ENCODE measurements at regions not wholly inside any gene's neighbourhood (a gene's known extent, or its start where the extent isn't known, plus 50 kb on each side); places are given as distances from the start of the nearest gene placed in this dataset.

- H3K9me3 ChIP-seq (ENCODE audit: low read length): no peaks in the 10 kb centered on the region
- POLR2A ChIA-PET (ENCODE audit: unreplicated experiment): no interaction called here
- no peak overlapping the region for H3K9ac ChIP-seq (ENCODE audit: low read length)
- no peaks in the 10 kb centered on the region for H3F3A ChIP-seq (ENCODE audit: low read length, unreplicated experiment)
- no peak overlapping the region for H3K27ac ChIP-seq (ENCODE audit: low read length)
- H3K4me2 ChIP-seq (ENCODE audit: low read length): no peak overlapping the region
- no peaks in the 10 kb centered on the region for H3K4me1 ChIP-seq (ENCODE audit: insufficient read depth, low read length)
- no peak overlapping the region for H2AFZ ChIP-seq (ENCODE audit: low read length)
- ATAC-seq (no peak), DNase-seq (peak; percentile 15)
- H3K4me3 ChIP-seq (ENCODE audit: low read length): no peak overlapping the region
- H3K36me3 ChIP-seq (ENCODE audit: low read depth, low read length): no peaks in the 10 kb centered on the region
- BruUV-seq (replicated peaks): no TSS peak
- CTCF ChIA-PET: no interaction called here
- H4K20me1 ChIP-seq (ENCODE audit: low read length): no peaks in the 10 kb centered on the region
- H3K9me2 ChIP-seq (replicated peaks; ENCODE audit: low read length): no peaks in the 10 kb centered on the region
- peak; percentile 48 for TF ChIP-seq CTCF (conservative IDR thresholded peaks at IDR 0.05; ENCODE audit: low read depth, low read length)
- no peak for TF ChIP-seq EZH2phosphoT487 (IDR thresholded peaks at IDR 0.05; ENCODE audit: borderline replicate concordance, low read length)
- intact Hi-C loops (cut with micrococcal nuclease): loop anchor here (5.0 to 10.0 kb wide), 2 partner anchors 48 to 69 kb away; no protein-coding TSS in a partner anchor
- no peaks in the 10 kb centered on the region for H3K79me2 ChIP-seq (ENCODE audit: low read length)
- no peaks in the 10 kb centered on the region for H3K27me3 ChIP-seq (ENCODE audit: low read length)
These were observed 55.1 kb upstream of the GJA5 start for GRCh38 chr1:147815503-147815902.

GRCh38 chr1:147820761-147821297, 60.4 kb upstream of the GJA5 start:
- Histone ChIP-seq H3K9me3 (ENCODE audit: low read length) (no peaks in the 10 kb centered on the region), H3K79me2 (ENCODE audit: low read length) (no peaks in the 10 kb centered on the region), H3K27me3 (ENCODE audit: low read length) (no peaks in the 10 kb centered on the region), H4K20me1 (ENCODE audit: low read length) (no peaks in the 10 kb centered on the region), H3K4me2 (ENCODE audit: low read length) (no peak overlapping the region), H3F3A (ENCODE audit: low read length, unreplicated experiment) (no peaks in the 10 kb centered on the region), H3K9me2 (replicated peaks; ENCODE audit: low read length) (no peaks in the 10 kb centered on the region), H3K4me1 (ENCODE audit: insufficient read depth, low read length) (peaks cover 7% of the 10 kb centered on the region; the same call in 1 of the 2 replicates), H3K36me3 (ENCODE audit: low read depth, low read length) (no peaks in the 10 kb centered on the region), H3K9ac (ENCODE audit: low read length) (no peak overlapping the region), H3K27ac (ENCODE audit: low read length) (no peak overlapping the region), H2AFZ (ENCODE audit: low read length) (no peak overlapping the region), H3K4me3 (ENCODE audit: low read length) (no peak overlapping the region)
- CTCF ChIA-PET: no interaction called here
- no peak for ATAC-seq
- DNase-seq: no peak
- POLR2A ChIA-PET (ENCODE audit: unreplicated experiment): no interaction called here
- no TSS peak for BruUV-seq (replicated peaks)
- intact Hi-C loops (cut with micrococcal nuclease): no loop called here
- TF ChIP-seq EZH2phosphoT487 (IDR thresholded peaks at IDR 0.05; ENCODE audit: borderline replicate concordance, low read length) (no peak), EZH2 (IDR thresholded peaks at IDR 0.05; ENCODE audit: low read length, unreplicated experiment) (no peak), CTCF (conservative IDR thresholded peaks at IDR 0.05; ENCODE audit: low read depth, low read length) (no peak)

GRCh38 chr1:147821883-147822282, 61.5 kb upstream of the GJA5 start:
- no peak overlapping the region for H3K27ac ChIP-seq (ENCODE audit: low read length)
- H3K9me2 ChIP-seq (replicated peaks; ENCODE audit: low read length): no peaks in the 10 kb centered on the region
- H3K9ac ChIP-seq (ENCODE audit: low read length): no peak overlapping the region
- H3K36me3 ChIP-seq (ENCODE audit: low read depth, low read length): no peaks in the 10 kb centered on the region
- BruUV-seq (replicated peaks): no TSS peak
- H3K79me2 ChIP-seq (ENCODE audit: low read length): no peaks in the 10 kb centered on the region
- H4K20me1 ChIP-seq (ENCODE audit: low read length): no peaks in the 10 kb centered on the region
- no peak overlapping the region for H3K4me2 ChIP-seq (ENCODE audit: low read length)
- peaks cover 7% of the 10 kb centered on the region; the same call in 1 of the 2 replicates for H3K4me1 ChIP-seq (ENCODE audit: insufficient read depth, low read length)
- CTCF ChIA-PET: interaction anchor here (0.6 kb wide), 1 partner anchor 65 kb away, joined by 3 read pairs; no protein-coding TSS in a partner anchor
- no peak for TF ChIP-seq EZH2 (IDR thresholded peaks at IDR 0.05; ENCODE audit: low read length, unreplicated experiment)
- TF ChIP-seq CTCF (conservative IDR thresholded peaks at IDR 0.05; ENCODE audit: low read depth, low read length): no peak
- TF ChIP-seq EZH2phosphoT487 (IDR thresholded peaks at IDR 0.05; ENCODE audit: borderline replicate concordance, low read length): no peak
- DNase-seq (no peak), ATAC-seq (no peak; the same call in 1 of the 2 replicates)
- no peak overlapping the region for H3K4me3 ChIP-seq (ENCODE audit: low read length)
- intact Hi-C loops (cut with micrococcal nuclease): no loop called here
- POLR2A ChIA-PET (ENCODE audit: unreplicated experiment): no interaction called here
- H3F3A ChIP-seq (ENCODE audit: low read length, unreplicated experiment): no peaks in the 10 kb centered on the region
- no peak overlapping the region for H2AFZ ChIP-seq (ENCODE audit: low read length)
- H3K27me3 ChIP-seq (ENCODE audit: low read length): no peaks in the 10 kb centered on the region
- no peaks in the 10 kb centered on the region for H3K9me3 ChIP-seq (ENCODE audit: low read length)
